ENCODE measurements at regions not wholly inside any gene's neighbourhood (a gene's known extent, or its start where the extent isn't known, plus 50 kb on each side); places are given as distances from the start of the nearest gene placed in this dataset.

GRCh38 chr6:74167511-74167910 is 471.5 kb downstream of the CD109 start:
- CTCF ChIA-PET, result interaction anchor here (1.2 to 1.9 kb wide), 4 partner anchors 13 to 1041 kb away, joined by 3 to 7 read pairs (median 4); no protein-coding TSS in a partner anchor
- POLR2A ChIA-PET, result no interaction called here
- DNase-seq (ENCODE audit: extremely low spot score), result no peak
- TF ChIP-seq CTCF (IDR thresholded peaks at IDR 0.05; ENCODE audit: control extremely low read depth, extremely low read depth, low read depth, missing control alignments), result no peak

- CTCF ChIA-PET, result interaction anchor here (1.4 kb wide), 1 partner anchor 75 kb away, joined by 3 read pairs; no protein-coding TSS in a partner anchor
- DNase-seq (ENCODE audit: extremely low spot score), result no peak
- POLR2A ChIA-PET, result no interaction called here
- TF ChIP-seq CTCF (IDR thresholded peaks at IDR 0.05; ENCODE audit: control extremely low read depth, extremely low read depth, low read depth, missing control alignments), result no peak
Observed at GRCh38 chr6:74166849-74167248, 470.8 kb downstream of the CD109 start.

- POLR2A ChIA-PET, result no interaction called here
- no peak for DNase-seq (ENCODE audit: extremely low spot score)
- no peak for TF ChIP-seq CTCF (IDR thresholded peaks at IDR 0.05; ENCODE audit: control extremely low read depth, extremely low read depth, low read depth, missing control alignments)
- CTCF ChIA-PET, result no interaction called here
Observed at GRCh38 chr6:74161380-74161779, 465.4 kb downstream of the CD109 start.

GRCh38 chr6:74152096-74152675 is 456.2 kb downstream of the CD109 start:
- POLR2A ChIA-PET, result no interaction called here
- CTCF ChIA-PET, result no interaction called here
- no peak for TF ChIP-seq CTCF (IDR thresholded peaks at IDR 0.05; ENCODE audit: control extremely low read depth, extremely low read depth, low read depth, missing control alignments)
- no peak for DNase-seq (ENCODE audit: extremely low spot score)

DNA sequence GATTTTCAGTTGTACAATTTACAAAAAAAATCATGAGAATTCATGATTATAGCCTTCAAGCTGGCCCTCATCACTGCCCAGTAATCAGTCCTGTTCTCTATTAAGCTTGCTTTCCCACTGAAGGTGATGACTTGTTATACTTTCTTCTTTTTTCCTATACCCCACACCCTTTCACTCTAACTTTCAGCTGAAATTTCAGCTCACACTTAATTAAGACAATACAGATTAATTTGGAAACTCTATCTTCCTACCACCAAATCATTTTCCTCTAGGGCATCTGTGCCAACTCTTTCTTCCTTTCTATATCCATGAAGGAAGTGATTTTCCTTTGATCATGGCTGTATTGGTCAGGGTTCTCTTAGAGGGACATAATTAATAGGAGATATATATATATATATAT is 449.9 kb downstream of the CD109 start:
- TF ChIP-seq CTCF (IDR thresholded peaks at IDR 0.05; ENCODE audit: control extremely low read depth, extremely low read depth, low read depth, missing control alignments), result no peak
- ChIA-PET POLR2A (no interaction called here), CTCF (no interaction called here)
- DNase-seq (ENCODE audit: extremely low spot score), result no peak

DNA sequence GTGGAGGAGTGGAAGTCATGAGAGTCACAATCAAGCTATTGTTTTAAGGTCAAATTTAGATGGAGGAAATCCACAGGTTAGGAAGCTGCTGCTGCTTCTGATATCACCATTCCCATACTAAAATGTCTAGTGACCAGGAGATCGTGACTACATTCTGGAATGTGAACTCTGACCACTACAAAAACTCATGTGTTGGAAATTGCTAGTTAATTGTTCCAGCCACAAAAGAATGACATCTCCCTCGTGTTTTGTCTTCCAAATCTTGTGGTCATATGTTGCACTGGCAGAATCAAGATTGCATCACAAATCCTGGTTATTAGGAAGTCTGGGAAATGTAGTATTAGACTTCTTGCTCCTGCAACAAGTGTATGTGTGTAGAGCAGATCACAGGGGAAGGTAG is 441.9 kb downstream of the CD109 start:
- DNase-seq (ENCODE audit: extremely low spot score), result no peak
- CTCF ChIA-PET, result interaction anchor here (1.0 kb wide), 2 partner anchors 13 to 46 kb away, joined by 3 read pairs; no protein-coding TSS in a partner anchor
- POLR2A ChIA-PET, result no interaction called here
- no peak for TF ChIP-seq CTCF (IDR thresholded peaks at IDR 0.05; ENCODE audit: control extremely low read depth, extremely low read depth, low read depth, missing control alignments)

All from GM10248 (cell line).